Lower leg skin (tissue), 3 donors: ENCODE measurements at regions not wholly inside any gene's neighbourhood (a gene's known extent, or its start where the extent isn't known, plus 50 kb on each side); places are given as distances from the start of the nearest gene placed in this dataset.

Experiments used
- CTCF ChIP-seq, 3 donors: fragments of 450-650 bp; IDR thresholded peaks; one replicate each; pipeline ENCODE4 v1.5.1; 2016; ENCODE audit warnings: antibody characterized with exemption in 3 of 3, mild to moderate bottlenecking in 3 of 3, moderate library complexity in 2 of 3
- POLR2A ChIP-seq, 2 donors: fragments of 450-650 bp; IDR thresholded peaks; one replicate each; pipeline ENCODE4 v1.6.1; 2016 to 2017; ENCODE audit warnings: antibody characterized with exemption in 2 of 2, mild to moderate bottlenecking in 1 of 2, moderate library complexity in 1 of 2

- no peak for TF ChIP-seq CTCF (IDR thresholded peaks at IDR 0.05)
- no peak for TF ChIP-seq POLR2A (IDR thresholded peaks at IDR 0.05)
Observed at GRCh38 chr18:55650363-55650870, 62.4 kb upstream of the TCF4 start.
